GM21423 (cell line): ENCODE measurements at regions not wholly inside any gene's neighbourhood (a gene's known extent, or its start where the extent isn't known, plus 50 kb on each side); places are given as distances from the start of the nearest gene placed in this dataset.

Experiments used
- ATAC-seq: cut with Tn5 transposase; IDR thresholded peaks from one replicate; pipeline ENCODE4 v1.9.1; 2021; ENCODE audit warnings: mild to moderate bottlenecking, moderate library complexity; ENCODE audit not compliant: unreplicated experiment

GRCh38 chr6:10307028-10307427, 107.8 kb downstream of the TFAP2A start:
- ATAC-seq = no peak

- ATAC-seq = no peak
Measured at GRCh38 chr6:10305790-10306415, 109.0 kb downstream of the TFAP2A start.

- ATAC-seq = no peak
Measured at GRCh38 chr6:10303608-10304506, 111.0 kb downstream of the TFAP2A start.

GRCh38 chr6:10302566-10303235, 112.2 kb downstream of the TFAP2A start:
- no peak for ATAC-seq

- no peak for ATAC-seq
Measured at GRCh38 chr6:10300071-10300470, 114.8 kb downstream of the TFAP2A start.

GRCh38 chr6:10297832-10298231, 117.0 kb downstream of the TFAP2A start:
- ATAC-seq = no peak

GRCh38 chr6:10278746-10279145, 136.1 kb downstream of the TFAP2A start:
- no peak for ATAC-seq

GRCh38 chr6:10276660-10277287, 138.1 kb downstream of the TFAP2A start:
- ATAC-seq = no peak

- ATAC-seq = no peak
Measured at GRCh38 chr6:10276106-10276505, 138.8 kb downstream of the TFAP2A start.

GRCh38 chr6:10272591-10272990, 142.3 kb downstream of the TFAP2A start:
- ATAC-seq = no peak

- ATAC-seq = no peak
Measured at GRCh38 chr6:10271982-10272381, 142.9 kb downstream of the TFAP2A start.

- ATAC-seq = no peak
Measured at GRCh38 chr6:10269814-10270472, 144.9 kb downstream of the TFAP2A start.

- no peak for ATAC-seq
Measured at GRCh38 chr6:10268611-10269310, 146.1 kb downstream of the TFAP2A start.

GRCh38 chr6:10268111-10268510, 146.8 kb downstream of the TFAP2A start:
- no peak for ATAC-seq

GRCh38 chr6:10266462-10266861, 148.4 kb downstream of the TFAP2A start:
- no peak for ATAC-seq

- ATAC-seq = no peak
Measured at GRCh38 chr6:10266061-10266460, 148.8 kb downstream of the TFAP2A start.

- ATAC-seq = no peak
Measured at GRCh38 chr6:10262505-10262904, 152.4 kb downstream of the TFAP2A start.

GRCh38 chr6:10259671-10260070, 155.2 kb downstream of the TFAP2A start:
- ATAC-seq = no peak

- no peak for ATAC-seq
Measured at GRCh38 chr6:10258341-10258740, 156.5 kb downstream of the TFAP2A start.

- ATAC-seq = no peak
Measured at GRCh38 chr6:10256113-10256690, 158.7 kb downstream of the TFAP2A start.
